ENCODE measurements at regions not wholly inside any gene's neighbourhood (a gene's known extent, or its start where the extent isn't known, plus 50 kb on each side); places are given as distances from the start of the nearest gene placed in this dataset.

- no peak for DNase-seq (ENCODE audit: low spot score)
These were observed 327.9 kb upstream of the SORCS1 start for GRCh38 chr10:107492389-107492788.

- DNase-seq (ENCODE audit: low spot score), result no peak
These were observed 325.9 kb upstream of the SORCS1 start for GRCh38 chr10:107490389-107490788.

GRCh38 chr10:107487284-107487683 is 322.8 kb upstream of the SORCS1 start:
- no peak for DNase-seq (ENCODE audit: low spot score)

GRCh38 chr10:107485019-107485418 is 320.5 kb upstream of the SORCS1 start:
- DNase-seq (ENCODE audit: low spot score), result no peak

GRCh38 chr10:107481881-107482280 is 317.4 kb upstream of the SORCS1 start:
- no peak for DNase-seq (ENCODE audit: low spot score)

GRCh38 chr10:107481224-107481623 is 316.7 kb upstream of the SORCS1 start:
- no peak for DNase-seq (ENCODE audit: low spot score)

GRCh38 chr10:107480781-107481180 is 316.3 kb upstream of the SORCS1 start:
- no peak for DNase-seq (ENCODE audit: low spot score)

GRCh38 chr10:107477266-107477665 is 312.8 kb upstream of the SORCS1 start:
- DNase-seq (ENCODE audit: low spot score), result no peak

- DNase-seq (ENCODE audit: low spot score), result no peak
These were observed 311.9 kb upstream of the SORCS1 start for GRCh38 chr10:107476408-107476807.

- no peak for DNase-seq (ENCODE audit: low spot score)
These were observed 310.1 kb upstream of the SORCS1 start for GRCh38 chr10:107474650-107475049.

GRCh38 chr10:107473225-107473624 is 308.7 kb upstream of the SORCS1 start:
- DNase-seq (ENCODE audit: low spot score), result no peak

- DNase-seq (ENCODE audit: low spot score), result no peak
These were observed 307.4 kb upstream of the SORCS1 start for GRCh38 chr10:107471911-107472310.

- no peak for DNase-seq (ENCODE audit: low spot score)
These were observed 289.1 kb upstream of the SORCS1 start for GRCh38 chr10:107453561-107453960.

- no peak for DNase-seq (ENCODE audit: low spot score)
These were observed 286.5 kb upstream of the SORCS1 start for GRCh38 chr10:107451047-107451446.

GRCh38 chr10:107450056-107450455 is 285.6 kb upstream of the SORCS1 start:
- DNase-seq (ENCODE audit: low spot score), result no peak

- DNase-seq (ENCODE audit: low spot score), result no peak
These were observed 279.9 kb upstream of the SORCS1 start for GRCh38 chr10:107444443-107444842.

- DNase-seq (ENCODE audit: low spot score), result no peak
These were observed 279.3 kb upstream of the SORCS1 start for GRCh38 chr10:107443813-107444212.

GRCh38 chr10:107443326-107443725 is 278.8 kb upstream of the SORCS1 start:
- no peak for DNase-seq (ENCODE audit: low spot score)

- DNase-seq (ENCODE audit: low spot score), result no peak
These were observed 277.6 kb upstream of the SORCS1 start for GRCh38 chr10:107442035-107442505.

- no peak for DNase-seq (ENCODE audit: low spot score)
These were observed 276.2 kb upstream of the SORCS1 start for GRCh38 chr10:107440741-107441140.

- no peak for DNase-seq (ENCODE audit: low spot score)
These were observed 273.4 kb upstream of the SORCS1 start for GRCh38 chr10:107437921-107438320.

- no peak for DNase-seq (ENCODE audit: low spot score)
These were observed 272.1 kb upstream of the SORCS1 start for GRCh38 chr10:107436568-107436967.

- DNase-seq (ENCODE audit: low spot score), result no peak
These were observed 270.3 kb upstream of the SORCS1 start for GRCh38 chr10:107434854-107435253.

GRCh38 chr10:107434201-107434600 is 269.7 kb upstream of the SORCS1 start:
- no peak for DNase-seq (ENCODE audit: low spot score)

All from mesenteric fat pad (tissue), 1 donor.